Rectal smooth muscle tissue (tissue), 1 donor: ENCODE measurements at regions not wholly inside any gene's neighbourhood (a gene's known extent, or its start where the extent isn't known, plus 50 kb on each side); places are given as distances from the start of the nearest gene placed in this dataset.
"Not testable (repeated sequence)": the region's sequence is repeated elsewhere in the genome, so short reads cannot be mapped to it uniquely, and the experiment has no call there.

Experiments used
- H3K27ac ChIP-seq: one replicate; pipeline ENCODE4 v1.7.0; 2013; ENCODE audit warnings: low read depth, low read length, inconsistent platforms
- H3K27me3 ChIP-seq: one replicate; pipeline ENCODE4 v1.7.0; 2013; ENCODE audit warnings: low read length; ENCODE audit not compliant: control insufficient read depth, insufficient read depth
- H3K36me3 ChIP-seq: one replicate; pipeline ENCODE4 v1.7.0; 2013; ENCODE audit warnings: low read length; ENCODE audit not compliant: control insufficient read depth, insufficient read depth
- H3K4me1 ChIP-seq: one replicate; pipeline ENCODE4 v1.7.0; 2013; ENCODE audit warnings: low read length; ENCODE audit not compliant: control insufficient read depth, insufficient read depth
- H3K4me3 ChIP-seq: one replicate; pipeline ENCODE4 v1.7.0; 2013; ENCODE audit warnings: low read length
- H3K9ac ChIP-seq: one replicate; pipeline ENCODE4 v1.7.0; 2013; ENCODE audit warnings: low read length

- Histone ChIP-seq H3K9ac (no peak overlapping the region), H3K27ac (no peak overlapping the region), H3K27me3 (no peaks in the 10 kb centered on the region), H3K36me3 (no peaks in the 10 kb centered on the region), H3K4me3 (no peak overlapping the region), H3K4me1 (no peaks in the 10 kb centered on the region)
These were observed 86.0 kb upstream of the SATB2 start for GRCh38 chr2:199543606-199544172.

- Histone ChIP-seq H3K9ac (no peak overlapping the region), H3K27ac (no peak overlapping the region), H3K4me1 (no peaks in the 10 kb centered on the region), H3K36me3 (no peaks in the 10 kb centered on the region), H3K4me3 (no peak overlapping the region), H3K27me3 (no peaks in the 10 kb centered on the region)
These were observed 77.9 kb upstream of the SATB2 start for GRCh38 chr2:199535445-199536177.

DNA sequence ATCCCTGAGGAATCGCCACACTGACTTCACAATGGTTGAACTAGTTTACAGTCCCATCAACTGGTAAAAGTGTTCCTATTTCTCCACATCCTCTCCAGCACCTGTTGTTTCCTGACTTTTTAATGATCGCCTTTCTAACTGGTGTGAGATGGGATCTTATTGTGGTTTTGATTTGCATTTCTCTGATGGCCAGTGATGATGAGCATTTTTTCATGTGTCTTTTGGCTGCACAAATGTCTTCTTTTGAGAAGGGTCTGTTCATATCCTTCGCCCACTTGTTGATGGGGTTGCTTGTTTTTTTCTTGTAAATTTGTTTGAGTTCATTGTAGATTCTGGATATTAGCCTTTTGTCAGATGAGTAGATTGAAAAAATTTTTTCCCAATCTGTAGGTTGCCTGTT, 76.1 kb upstream of the SATB2 start:
- not testable (repeated sequence) for H3K36me3 ChIP-seq, H3K4me3 ChIP-seq, H3K4me1 ChIP-seq, H3K27ac ChIP-seq, H3K27me3 ChIP-seq, H3K9ac ChIP-seq

DNA sequence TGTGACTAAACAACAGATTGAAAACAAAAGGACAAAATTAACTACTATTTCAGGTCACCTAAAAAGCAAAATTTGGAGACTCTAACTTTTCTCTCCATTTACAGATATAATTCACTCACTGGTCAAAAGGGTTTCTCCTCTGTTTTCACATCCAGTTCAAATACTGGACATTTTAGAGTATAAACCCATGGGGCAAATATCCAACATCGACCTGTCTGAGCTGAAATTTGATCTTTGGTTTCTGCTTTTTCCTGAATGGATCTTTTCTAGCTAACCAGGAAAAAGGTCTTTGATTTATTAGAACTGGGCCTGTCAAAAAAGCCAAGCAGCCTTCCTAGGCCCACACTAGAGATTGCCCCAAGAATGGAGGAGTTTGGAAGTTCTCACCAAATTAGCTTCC, 69.3 kb upstream of the SATB2 start:
- Histone ChIP-seq H3K27me3 (no peaks in the 10 kb centered on the region), H3K9ac (no peak overlapping the region), H3K36me3 (no peaks in the 10 kb centered on the region), H3K4me1 (no peaks in the 10 kb centered on the region), H3K27ac (no peak overlapping the region), H3K4me3 (no peak overlapping the region)

DNA sequence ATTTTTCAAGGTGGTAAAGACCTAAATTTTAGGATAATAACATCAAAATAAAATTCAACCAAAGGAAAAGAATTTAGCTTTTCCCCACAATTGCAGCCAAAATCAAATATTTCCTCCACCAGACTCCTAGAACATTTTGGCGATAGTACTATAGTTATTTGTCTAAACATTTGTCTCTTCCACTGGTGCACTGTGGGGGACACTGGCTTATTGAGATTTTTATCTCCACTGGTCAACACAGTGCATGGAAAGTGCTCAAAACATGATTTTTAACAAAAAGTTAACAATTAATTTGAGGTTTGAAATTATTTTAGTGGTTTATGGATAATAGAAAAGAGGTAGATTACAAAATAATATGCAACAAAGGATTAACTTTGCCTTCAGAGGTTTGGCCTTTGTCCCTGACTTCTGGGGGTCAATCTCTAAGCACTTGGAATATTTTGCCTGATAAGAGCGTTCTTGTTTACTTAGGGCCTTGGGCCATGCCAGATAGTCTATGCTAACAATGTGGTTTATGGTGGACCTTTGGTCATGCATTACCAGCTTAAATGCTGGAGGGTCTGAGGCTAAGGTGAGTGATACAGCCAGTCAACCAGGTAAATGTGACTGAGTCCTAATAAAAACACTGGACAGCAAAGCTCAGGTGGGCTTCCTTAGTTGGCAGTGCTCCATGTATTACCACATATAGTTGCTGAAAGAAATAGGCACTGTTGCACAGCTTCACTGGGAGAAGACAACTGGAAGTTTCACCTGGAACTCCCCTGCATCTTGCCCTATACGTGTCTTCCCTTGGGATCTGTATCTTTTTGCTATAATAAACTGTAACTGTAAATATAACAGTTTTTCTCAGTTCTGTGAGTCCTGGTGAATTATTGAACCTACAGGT, 67.2 kb upstream of the SATB2 start:
- no peak overlapping the region for H3K27ac ChIP-seq
- no peaks in the 10 kb centered on the region for H3K27me3 ChIP-seq
- H3K4me3 ChIP-seq = no peak overlapping the region
- H3K4me1 ChIP-seq = no peaks in the 10 kb centered on the region
- H3K9ac ChIP-seq = no peak overlapping the region
- H3K36me3 ChIP-seq = no peaks in the 10 kb centered on the region

GRCh38 chr2:199509403-199509802, 51.7 kb upstream of the SATB2 start:
- no peak overlapping the region for H3K27ac ChIP-seq
- no peaks in the 10 kb centered on the region for H3K4me1 ChIP-seq
- no peak overlapping the region for H3K4me3 ChIP-seq
- H3K36me3 ChIP-seq = no peaks in the 10 kb centered on the region
- no peaks in the 10 kb centered on the region for H3K27me3 ChIP-seq
- H3K9ac ChIP-seq = no peak overlapping the region
